HG03571 (cell line): ENCODE measurements at regions not wholly inside any gene's neighbourhood (a gene's known extent, or its start where the extent isn't known, plus 50 kb on each side); places are given as distances from the start of the nearest gene placed in this dataset.

ENCODE experiments used
- ATAC-seq: cut with Tn5 transposase; IDR thresholded peaks from one replicate; pipeline ENCODE4 v1.9.1; 2021; ENCODE audit not compliant: unreplicated experiment

DNA sequence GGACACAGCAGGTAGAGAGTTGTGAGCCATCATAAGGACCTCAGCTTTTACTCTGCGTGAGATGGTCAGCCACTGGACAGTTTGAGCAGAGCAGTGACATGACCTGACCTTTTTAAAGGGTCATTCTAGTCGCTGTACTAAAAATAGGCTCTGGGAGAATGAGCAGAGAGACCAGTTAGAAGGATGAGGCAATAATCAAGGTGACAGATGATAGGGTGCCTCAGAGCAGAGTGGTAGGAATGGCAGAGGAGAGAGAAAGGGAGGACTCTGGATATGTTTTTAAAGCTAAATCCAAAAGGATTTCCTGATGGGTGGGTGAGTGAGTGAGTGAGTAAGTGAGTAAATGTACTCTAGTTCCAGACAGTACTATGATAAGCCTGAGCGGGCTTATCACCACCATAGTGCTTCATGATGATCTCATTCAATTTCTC, 83.6 kb upstream of the ARHGAP5 start:
- no peak for ATAC-seq

- ATAC-seq: no peak
Measured at GRCh38 chr14:31994391-31995033, 82.6 kb upstream of the ARHGAP5 start.

GRCh38 chr14:32003585-32003984, 73.5 kb upstream of the ARHGAP5 start:
- no peak for ATAC-seq

GRCh38 chr14:32004300-32004699, 72.8 kb upstream of the ARHGAP5 start:
- ATAC-seq: no peak

DNA sequence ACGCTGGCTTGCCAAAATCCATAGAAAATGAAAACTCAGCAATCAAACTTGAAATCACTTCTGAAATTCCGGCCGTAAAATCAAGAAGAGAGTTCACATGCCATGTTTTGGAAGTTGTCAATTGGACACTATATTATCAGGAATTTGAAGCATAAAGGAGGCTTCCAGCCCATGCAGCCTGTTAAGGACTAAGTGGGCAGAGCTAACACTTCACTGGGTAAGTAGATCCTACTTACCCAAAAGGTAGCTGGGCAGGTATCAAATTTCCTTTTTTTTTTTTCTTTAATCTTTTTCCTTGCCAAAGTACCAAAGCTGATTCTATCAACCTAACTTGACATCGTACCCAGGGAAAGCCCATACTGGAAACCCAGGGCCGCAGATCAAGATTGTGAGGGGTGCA, 71.5 kb upstream of the ARHGAP5 start:
- ATAC-seq: no peak

DNA sequence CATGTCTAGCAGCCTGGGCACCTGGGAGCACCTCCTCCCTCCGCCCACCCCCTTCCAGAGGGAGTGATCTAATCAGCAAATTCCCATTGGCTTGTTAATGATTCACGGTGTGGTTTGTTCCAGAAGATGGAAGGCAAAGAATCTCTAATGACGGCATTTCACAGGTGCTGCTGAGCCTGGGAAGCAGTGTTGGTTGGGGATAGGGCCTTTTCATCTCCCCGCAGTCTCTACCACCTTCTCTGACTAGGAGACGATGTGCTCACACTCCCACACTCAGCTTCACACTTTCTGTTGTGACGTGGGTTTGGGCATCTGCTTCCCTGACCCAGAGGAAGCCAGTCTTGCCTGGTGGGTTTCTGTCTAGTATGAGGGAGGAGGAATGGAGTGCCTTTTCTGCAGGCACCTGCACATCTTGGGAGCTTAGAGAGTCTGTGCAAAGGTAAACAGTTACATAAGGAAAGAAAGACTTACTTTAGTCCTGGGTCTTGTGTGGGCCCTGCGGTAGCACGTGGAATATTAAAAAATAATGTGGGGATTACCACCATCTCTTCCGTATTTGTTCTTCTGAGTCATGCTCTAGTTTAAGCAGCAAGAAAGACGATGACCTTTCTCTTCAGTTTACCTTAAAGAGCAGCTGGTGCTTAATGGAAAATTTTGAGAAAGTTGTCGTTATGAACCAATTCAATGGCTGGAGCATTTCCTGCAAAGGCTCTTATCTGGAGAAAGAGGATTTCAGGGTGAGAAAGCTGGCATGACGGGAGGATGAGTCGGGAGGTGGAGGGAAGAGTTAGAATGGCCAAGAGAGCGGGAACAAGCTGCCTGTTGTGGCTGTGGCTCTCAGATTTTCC, 70.6 kb upstream of the ARHGAP5 start:
- ATAC-seq: no peak

- ATAC-seq: no peak
Measured at GRCh38 chr14:32007755-32008362, 69.2 kb upstream of the ARHGAP5 start.

- ATAC-seq: no peak
Measured at GRCh38 chr14:32008602-32009193, 68.4 kb upstream of the ARHGAP5 start.

- no peak for ATAC-seq
Measured at GRCh38 chr14:32009221-32009975, 67.7 kb upstream of the ARHGAP5 start.

DNA sequence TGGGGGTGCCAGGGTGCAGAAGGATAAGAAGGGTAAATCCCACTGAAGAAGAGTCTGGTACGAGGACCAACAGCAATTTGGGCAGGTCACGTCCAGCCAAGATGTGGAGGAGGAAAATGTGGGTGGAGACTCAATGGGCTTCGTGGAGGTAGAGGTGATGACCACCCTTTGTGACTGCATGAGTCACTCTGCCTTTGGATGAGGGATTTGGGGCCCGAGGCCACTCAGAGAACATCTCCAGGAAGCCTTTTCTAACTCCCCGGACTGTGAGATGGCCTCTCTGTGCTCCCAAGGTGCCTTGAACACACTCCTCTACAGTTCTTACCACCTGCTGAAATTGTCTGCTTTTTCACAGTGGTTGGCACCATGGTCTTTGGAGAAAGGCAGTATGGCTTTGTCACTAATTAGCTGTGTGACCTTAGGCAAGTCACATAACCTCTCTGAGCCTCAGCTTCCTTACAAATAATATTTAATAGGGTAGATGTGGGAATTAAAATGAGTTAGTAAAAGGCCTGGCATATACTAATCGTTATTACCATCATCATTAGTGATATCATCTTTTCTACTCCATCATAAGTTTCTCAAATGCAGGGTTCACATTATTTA, 67.0 kb upstream of the ARHGAP5 start:
- no peak for ATAC-seq

DNA sequence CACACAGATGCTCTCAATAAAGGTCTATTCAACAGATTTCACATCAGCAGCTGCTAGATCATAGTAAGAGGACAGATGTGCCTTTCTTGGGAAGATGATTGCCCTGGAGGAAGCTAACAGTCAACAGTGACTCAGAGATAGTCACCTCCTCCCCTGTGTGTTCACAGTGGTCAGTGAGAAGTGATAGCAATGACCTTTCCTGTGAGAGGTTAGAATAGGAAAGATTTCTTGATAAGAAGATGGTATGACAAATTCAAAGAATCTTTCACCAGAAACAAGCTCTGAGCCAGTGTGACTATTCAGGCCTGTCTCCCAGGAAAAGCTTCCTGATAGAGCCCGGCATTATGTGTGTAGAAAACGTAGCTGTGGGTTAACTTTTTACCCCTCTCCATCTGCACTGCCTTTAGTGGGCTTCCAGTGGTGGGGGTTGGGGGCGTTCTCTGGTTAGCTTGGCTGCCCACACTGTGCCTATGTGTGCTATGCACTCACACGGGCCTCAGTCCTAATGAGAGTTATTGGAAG, 66.4 kb upstream of the ARHGAP5 start:
- ATAC-seq: no peak

DNA sequence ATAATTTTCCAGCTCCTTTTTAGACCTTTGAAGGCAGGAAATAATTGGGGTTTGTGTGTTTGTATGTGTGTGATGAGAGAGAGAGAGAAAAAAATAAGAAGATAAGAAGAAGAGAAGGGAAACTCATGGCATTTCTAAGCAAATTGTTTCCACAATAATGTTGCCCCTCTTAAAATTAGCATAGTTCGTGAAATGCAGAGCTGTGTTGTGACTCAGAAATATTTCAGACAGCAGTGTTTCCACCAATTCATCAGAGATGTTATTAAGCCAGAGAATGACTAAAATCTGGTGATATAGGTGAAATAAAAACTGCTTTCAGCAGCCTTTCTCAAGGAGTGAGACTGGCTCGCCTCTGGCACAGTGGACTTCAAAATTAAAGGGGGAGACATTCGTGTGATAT, 65.9 kb upstream of the ARHGAP5 start:
- no peak for ATAC-seq

- no peak for ATAC-seq
Measured at GRCh38 chr14:32012062-32012461, 65.0 kb upstream of the ARHGAP5 start.

DNA sequence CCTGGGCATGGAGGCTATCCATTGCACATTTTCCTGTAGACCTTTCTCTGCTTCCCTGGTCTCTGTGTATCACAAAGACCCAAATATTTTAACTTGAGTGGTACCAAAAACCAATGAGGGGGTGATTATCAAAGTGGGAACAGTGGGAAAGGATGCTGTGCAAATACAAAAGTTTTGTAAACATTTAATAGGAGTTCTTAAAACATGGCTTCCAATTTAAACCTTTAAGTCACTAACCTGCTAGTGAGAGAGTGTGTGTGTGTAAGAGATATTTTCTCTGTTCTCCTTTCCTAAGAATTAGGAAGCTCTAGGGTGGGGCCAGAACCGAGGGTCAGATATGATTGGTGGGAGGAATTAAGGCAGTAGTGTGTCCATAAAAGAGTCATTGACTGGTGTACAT, 64.5 kb upstream of the ARHGAP5 start:
- ATAC-seq: no peak

GRCh38 chr14:32013083-32013482, 64.0 kb upstream of the ARHGAP5 start:
- no peak for ATAC-seq

DNA sequence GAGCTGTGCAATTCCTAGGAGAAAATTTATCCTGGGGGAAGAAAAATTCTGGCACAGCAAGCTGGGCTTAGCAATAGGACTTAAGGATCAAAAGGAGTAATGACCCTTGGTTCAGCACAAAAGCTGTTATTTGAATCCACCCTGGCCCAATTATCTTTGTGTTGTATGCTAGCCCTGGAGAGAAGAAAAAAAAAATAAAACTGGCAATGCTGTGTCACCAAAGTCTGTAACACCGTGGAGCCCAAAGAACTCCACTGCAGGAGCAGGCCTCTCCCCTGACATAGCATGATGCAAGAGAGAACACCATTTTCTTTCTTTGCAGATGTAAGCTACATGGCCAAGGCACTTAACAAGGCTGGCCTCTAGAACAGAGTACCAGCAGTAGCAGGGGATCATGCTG, 63.0 kb upstream of the ARHGAP5 start:
- no peak for ATAC-seq

DNA sequence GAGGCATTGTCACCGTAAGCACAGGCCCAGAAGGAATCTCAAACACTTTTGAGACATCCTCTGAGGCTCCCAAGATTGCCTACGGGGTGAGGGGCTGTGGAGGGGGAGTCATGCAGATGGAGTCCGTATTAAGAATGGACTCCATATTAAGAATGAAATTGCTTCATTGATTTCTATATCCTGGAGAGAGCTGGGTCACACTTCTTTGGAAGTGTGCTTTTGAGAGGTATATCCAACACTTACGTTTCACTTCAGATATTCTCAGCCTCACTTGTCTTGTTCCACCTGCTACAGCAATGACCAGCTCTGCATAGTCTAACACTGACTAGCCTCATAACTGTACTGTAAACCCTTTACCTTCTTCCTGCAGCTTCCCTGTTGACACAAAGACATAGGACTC, 62.6 kb upstream of the ARHGAP5 start:
- ATAC-seq: no peak

DNA sequence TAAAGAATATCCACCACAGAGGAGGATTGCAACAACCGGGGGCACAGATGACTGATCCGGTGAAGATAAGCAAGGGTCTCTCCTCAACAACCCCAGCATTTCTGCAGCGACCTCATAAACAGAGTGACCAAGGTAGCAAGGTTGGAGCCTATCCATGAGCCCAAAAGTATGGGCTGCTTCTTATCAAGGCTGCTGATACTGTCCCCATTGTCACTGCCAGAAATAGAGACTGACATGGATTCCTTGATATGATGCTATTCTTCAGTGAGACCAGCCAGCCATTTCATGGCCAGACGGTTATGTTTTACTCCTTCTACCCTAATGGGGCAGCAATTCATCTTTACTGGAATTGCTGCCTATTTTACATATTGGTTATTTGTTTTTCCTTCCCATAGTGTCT, 61.9 kb upstream of the ARHGAP5 start:
- ATAC-seq: no peak

DNA sequence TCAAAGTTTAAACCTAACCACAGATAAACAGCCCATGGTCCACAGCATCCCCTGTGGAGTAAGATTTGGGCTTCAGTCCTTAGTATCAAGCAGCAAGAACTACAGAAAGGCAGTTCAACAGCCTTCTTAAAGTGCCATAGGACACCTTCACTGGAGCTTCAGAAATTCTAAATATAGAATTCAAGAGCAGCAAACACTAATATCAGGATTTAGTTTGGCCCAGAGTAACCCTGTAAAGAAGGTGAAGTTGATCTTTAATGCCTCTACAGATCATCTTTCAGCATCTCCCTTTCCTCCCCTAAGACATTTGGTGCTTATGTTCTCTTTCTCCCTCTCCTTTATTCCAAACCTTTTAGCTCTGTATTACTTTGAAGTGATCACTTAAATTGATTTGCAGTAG, 59.5 kb upstream of the ARHGAP5 start:
- no peak for ATAC-seq

DNA sequence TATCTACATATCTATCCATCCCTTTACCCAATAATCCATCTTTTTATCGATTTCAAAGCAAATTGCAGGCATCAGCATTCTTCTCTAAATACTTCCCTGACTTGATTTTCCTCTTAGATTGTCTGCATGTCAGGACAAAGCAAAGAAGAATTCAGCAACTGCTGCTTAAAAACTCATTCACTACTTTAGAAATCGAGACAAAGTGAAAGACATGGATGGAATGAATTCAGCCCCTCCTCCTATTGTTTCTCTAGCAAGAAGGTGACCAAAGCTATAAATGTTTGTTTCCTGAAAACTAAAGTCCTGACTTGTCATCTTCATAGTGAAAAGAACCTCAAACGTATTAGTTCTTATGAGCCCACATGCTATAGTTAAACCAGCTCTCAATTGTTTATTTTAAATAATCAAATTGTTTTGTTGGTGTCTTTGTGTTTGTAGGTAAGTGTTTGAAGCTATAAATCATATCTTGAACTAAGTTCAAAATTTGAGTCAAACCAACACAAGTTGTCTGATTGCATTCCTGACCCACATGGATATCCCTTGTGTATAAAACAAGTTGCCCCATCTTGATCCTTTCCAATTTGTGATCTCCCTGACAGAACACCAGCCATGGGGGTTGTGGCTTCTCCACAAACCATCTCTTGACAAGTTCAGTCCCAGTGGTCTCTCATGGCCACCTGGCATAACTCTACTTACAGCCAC, 58.6 kb upstream of the ARHGAP5 start:
- no peak for ATAC-seq
